Fibroblast of pulmonary artery (primary cell): ENCODE measurements at regions not wholly inside any gene's neighbourhood (a gene's known extent, or its start where the extent isn't known, plus 50 kb on each side); places are given as distances from the start of the nearest gene placed in this dataset.
A peak's percentile ranks its signal among the peaks of the same experiment; 100 is the strongest.

Experiments used
- DNase-seq: peaks from one replicate; pipeline ENCODE4 v3.0.0-alpha.2; 2010; ENCODE audit warnings: low read depth
- H3K4me3 ChIP-seq: replicated peaks from 2 replicates; pipeline ENCODE4 v1.5.1; 2011; ENCODE audit warnings: low read depth, mild to moderate bottlenecking, control low read depth, low read length, moderate library complexity
- TF ChIP-seq, protein P1 (sequence below): IDR thresholded peaks from 2 replicates; pipeline ENCODE4 v1.5.1; 2011; ENCODE audit warnings: mild to moderate bottlenecking, control low read depth, low read length, inconsistent platforms; ENCODE audit errors: missing control alignments

DNA sequence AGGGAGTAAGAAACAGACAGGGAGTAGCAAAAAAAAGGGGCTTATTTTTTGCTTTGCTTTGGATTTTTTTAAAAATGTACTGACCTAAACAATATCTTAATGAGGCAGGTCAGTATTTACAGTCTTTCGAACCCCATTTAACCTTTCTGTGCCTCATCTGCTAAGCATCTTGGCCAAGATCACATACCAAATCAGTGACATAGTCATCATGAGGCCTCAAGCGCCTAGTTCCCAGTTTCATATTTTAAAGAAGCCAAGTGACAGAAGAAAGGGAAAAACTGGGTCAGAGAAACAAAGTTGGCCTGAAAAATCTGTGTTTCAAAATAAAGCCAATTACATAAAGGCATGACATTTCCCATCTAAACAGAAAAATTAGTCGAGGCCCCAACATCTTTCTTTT is 94.6 kb upstream of the WDR44 start:
- DNase-seq = no peak
- TF ChIP-seq, protein P1, sequence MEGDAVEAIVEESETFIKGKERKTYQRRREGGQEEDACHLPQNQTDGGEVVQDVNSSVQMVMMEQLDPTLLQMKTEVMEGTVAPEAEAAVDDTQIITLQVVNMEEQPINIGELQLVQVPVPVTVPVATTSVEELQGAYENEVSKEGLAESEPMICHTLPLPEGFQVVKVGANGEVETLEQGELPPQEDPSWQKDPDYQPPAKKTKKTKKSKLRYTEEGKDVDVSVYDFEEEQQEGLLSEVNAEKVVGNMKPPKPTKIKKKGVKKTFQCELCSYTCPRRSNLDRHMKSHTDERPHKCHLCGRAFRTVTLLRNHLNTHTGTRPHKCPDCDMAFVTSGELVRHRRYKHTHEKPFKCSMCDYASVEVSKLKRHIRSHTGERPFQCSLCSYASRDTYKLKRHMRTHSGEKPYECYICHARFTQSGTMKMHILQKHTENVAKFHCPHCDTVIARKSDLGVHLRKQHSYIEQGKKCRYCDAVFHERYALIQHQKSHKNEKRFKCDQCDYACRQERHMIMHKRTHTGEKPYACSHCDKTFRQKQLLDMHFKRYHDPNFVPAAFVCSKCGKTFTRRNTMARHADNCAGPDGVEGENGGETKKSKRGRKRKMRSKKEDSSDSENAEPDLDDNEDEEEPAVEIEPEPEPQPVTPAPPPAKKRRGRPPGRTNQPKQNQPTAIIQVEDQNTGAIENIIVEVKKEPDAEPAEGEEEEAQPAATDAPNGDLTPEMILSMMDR = no peak
- H3K4me3 ChIP-seq = no peak overlapping the region

DNA sequence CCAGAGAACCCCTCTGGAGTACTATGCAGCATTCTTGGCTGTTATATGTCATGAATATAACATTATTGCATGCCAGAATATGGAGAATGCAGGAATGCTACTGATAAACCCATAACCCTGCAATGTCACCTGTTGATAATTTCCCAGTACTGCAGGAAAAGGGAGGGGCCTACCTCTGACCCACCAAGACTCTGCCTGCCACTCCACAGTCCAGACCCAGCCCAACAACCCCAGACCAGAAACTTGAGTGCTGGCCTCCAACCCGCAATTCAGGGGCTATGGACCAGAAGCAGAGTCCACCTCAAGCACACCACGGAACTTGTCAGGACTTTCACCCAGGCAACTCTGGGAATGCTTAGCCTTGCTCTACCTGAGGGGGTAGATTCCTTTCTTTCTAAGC is 92.9 kb upstream of the WDR44 start:
- DNase-seq = no peak
- H3K4me3 ChIP-seq = no peak overlapping the region
- TF ChIP-seq, protein P1 = no peak

DNA sequence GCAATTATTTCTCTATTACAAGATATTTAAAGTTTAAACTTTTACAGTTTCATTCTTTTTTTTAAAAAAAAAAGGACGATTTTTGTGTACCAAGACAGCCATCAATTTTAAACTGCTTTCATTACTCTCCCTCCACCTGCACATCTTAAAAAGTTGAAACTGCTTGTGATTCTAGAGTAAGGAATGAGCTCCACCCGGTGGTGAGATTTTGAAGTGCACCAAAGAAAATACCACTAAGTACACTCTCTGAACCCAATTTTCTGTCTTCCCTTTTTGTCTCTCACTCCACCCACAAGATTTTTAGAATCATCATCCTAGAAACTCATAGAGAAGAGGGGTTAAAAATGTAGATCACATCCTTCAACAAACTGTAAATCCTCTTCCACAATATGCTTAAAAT is 91.3 kb upstream of the WDR44 start:
- DNase-seq = peak; percentile 58
- TF ChIP-seq, protein P1 = peak; percentile 56
- no peak overlapping the region for H3K4me3 ChIP-seq

DNA sequence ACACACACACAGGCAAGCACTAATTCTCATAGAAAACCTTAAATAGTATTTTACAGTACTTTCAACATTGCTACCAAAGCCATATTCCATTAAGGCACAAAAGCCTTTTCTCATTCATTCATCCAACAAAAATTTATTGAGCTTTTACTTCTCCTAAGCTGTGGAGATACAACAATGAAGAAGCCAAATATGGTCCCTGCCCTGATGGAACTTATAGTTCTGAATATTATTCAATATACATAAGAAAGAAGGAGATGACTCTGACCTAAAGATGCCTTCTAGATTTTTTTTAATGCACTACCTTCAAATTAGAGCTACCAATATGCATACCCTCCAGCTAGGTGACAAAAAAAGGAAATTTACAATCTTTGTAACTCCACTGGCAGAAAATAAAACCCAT is 90.0 kb upstream of the WDR44 start:
- TF ChIP-seq, protein P1 = no peak
- DNase-seq = no peak
- no peak overlapping the region for H3K4me3 ChIP-seq

DNA sequence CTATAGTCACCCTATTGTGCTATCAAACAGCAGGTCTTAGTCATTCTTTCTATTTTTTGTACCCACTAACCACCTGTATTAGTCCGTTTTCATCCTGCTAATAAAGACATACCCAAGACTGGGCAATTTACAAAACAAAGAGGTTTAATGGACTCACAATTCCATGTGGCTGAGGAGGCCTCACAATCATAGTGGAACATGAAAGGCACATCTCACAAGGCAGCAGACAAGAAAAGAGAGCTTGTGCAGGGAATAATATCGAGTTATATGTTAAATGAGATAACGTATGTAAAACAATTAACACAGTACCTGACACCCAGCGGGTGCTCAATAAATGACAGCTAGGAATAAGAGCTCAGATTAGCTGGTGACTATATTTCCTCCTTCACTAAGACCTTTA is 88.1 kb upstream of the WDR44 start:
- H3K4me3 ChIP-seq = no peak overlapping the region
- TF ChIP-seq, protein P1 = no peak
- no peak for DNase-seq

DNA sequence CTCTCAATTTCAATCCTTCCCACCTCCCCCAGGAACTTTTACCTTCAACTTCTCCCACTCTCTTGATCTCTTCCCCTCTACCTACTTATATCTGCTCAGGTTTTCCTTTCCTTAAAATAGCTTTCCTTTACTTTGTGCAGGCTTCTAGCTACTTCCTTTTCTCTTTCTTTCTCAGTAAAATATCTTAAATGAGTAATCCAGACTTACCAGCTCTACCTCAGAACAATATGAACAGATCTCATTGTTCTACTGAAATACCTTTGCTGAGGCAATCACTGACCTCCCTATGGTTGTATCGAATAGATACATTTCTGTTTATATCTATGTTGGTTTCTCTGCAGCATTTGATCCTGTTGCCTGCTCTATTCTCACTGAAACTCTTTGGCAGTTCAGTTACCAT is 86.7 kb upstream of the WDR44 start:
- no peak overlapping the region for H3K4me3 ChIP-seq
- TF ChIP-seq, protein P1 = no peak
- DNase-seq = no peak

DNA sequence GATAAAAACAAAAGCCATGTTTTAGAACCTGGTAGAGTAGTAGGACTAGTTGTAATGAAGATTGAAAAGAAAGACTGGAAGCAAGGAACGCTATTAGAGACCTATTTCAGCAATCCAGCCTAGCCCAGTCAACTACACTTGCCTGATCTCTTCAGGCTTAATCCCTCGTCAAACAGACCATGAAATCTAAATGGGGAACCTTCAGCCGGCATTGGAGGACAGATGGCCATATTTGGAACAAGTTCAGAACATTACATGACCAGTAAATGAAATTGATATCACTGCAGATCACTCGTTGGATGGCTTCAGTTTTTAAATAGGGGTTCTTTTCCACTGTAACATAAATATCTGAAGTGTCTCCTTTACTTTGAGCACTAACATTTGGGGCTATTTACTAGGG is 84.8 kb upstream of the WDR44 start:
- H3K4me3 ChIP-seq = no peak overlapping the region
- TF ChIP-seq, protein P1 = no peak
- DNase-seq = no peak
